IgD-negative memory B cell (primary cell): ENCODE measurements at regions not wholly inside any gene's neighbourhood (a gene's known extent, or its start where the extent isn't known, plus 50 kb on each side); places are given as distances from the start of the nearest gene placed in this dataset.

Experiments used
- H3K27ac Mint-ChIP-seq, 3 donors: one replicate each; pipeline ENCODE4 v1.8.0; 2020 to 2022; ENCODE audit warnings: mild to moderate bottlenecking in 3 of 3, mixed read lengths in 3 of 3, moderate library complexity in 1 of 3
- H3K27me3 Mint-ChIP-seq: one replicate; pipeline ENCODE4 v1.8.0; 2021; ENCODE audit warnings: mixed read lengths
- H3K36me3 Mint-ChIP-seq: one replicate; pipeline ENCODE4 v1.8.0; 2020; ENCODE audit warnings: mild to moderate bottlenecking, mixed read lengths
- H3K4me1 Mint-ChIP-seq, 3 donors: one replicate each; pipeline ENCODE4 v1.8.0; 2020 to 2022; ENCODE audit warnings: mixed read lengths in 3 of 3, mild to moderate bottlenecking in 1 of 3
- H3K4me3 Mint-ChIP-seq, 4 donors: one replicate each; pipeline ENCODE4 v1.8.0; 2020 to 2022; ENCODE audit warnings: mild to moderate bottlenecking in 4 of 4, mixed read lengths in 4 of 4, moderate library complexity in 3 of 4
- H3K9me3 Mint-ChIP-seq, 3 donors: one replicate each; pipeline ENCODE4 v1.8.0; 2020 to 2021; ENCODE audit warnings: mixed read lengths in 3 of 3, mild to moderate bottlenecking in 1 of 3

- no peaks in the 10 kb centered on the region for H3K36me3 Mint-ChIP-seq
These were observed 52.9 kb upstream of the IRX1 start for GRCh38 chr5:3542769-3543168.

GRCh38 chr5:3542158-3542557, 53.5 kb upstream of the IRX1 start:
- Mint-ChIP-seq H3K36me3 (no peaks in the 10 kb centered on the region), H3K4me1 (no peaks in the 10 kb centered on the region), H3K4me3 (no peak overlapping the region), H3K27ac (no peak overlapping the region), H3K9me3 (peaks cover 1 to 3% (median 2%) of the 10 kb centered on the region in 3 donors), H3K27me3 (no peaks in the 10 kb centered on the region)

More at GRCh38 chr5:3542769-3543168, 52.9 kb upstream of the IRX1 start:
- H3K4me3 Mint-ChIP-seq, result no peak overlapping the region
- H3K4me1 Mint-ChIP-seq, result no peaks in the 10 kb centered on the region
- no peak overlapping the region for H3K27ac Mint-ChIP-seq
- peaks cover 0 to 3% (median 0%) of the 10 kb centered on the region in 3 donors for H3K9me3 Mint-ChIP-seq
- no peaks in the 10 kb centered on the region for H3K27me3 Mint-ChIP-seq

GRCh38 chr5:3538886-3539285, 56.7 kb upstream of the IRX1 start:
- Mint-ChIP-seq H3K9me3 (peaks cover 2 to 7% (median 7%) of the 10 kb centered on the region in 3 donors), H3K27me3 (no peaks in the 10 kb centered on the region), H3K27ac (no peak overlapping the region), H3K4me1 (no peaks in the 10 kb centered on the region), H3K4me3 (no peak overlapping the region), H3K36me3 (no peaks in the 10 kb centered on the region)

GRCh38 chr5:3537942-3538341, 57.7 kb upstream of the IRX1 start:
- no peaks in the 10 kb centered on the region for H3K27me3 Mint-ChIP-seq
- H3K36me3 Mint-ChIP-seq, result no peaks in the 10 kb centered on the region
- H3K4me1 Mint-ChIP-seq, result no peaks in the 10 kb centered on the region
- H3K27ac Mint-ChIP-seq, result no peak overlapping the region
- peaks cover 2 to 9% (median 7%) of the 10 kb centered on the region in 3 donors for H3K9me3 Mint-ChIP-seq
- H3K4me3 Mint-ChIP-seq, result no peak overlapping the region

- Mint-ChIP-seq H3K36me3 (no peaks in the 10 kb centered on the region), H3K4me1 (peaks cover 0 to 3% (median 0%) of the 10 kb centered on the region in 3 donors), H3K27ac (no peak overlapping the region), H3K27me3 (no peaks in the 10 kb centered on the region), H3K9me3 (peaks cover 2 to 9% (median 7%) of the 10 kb centered on the region in 3 donors), H3K4me3 (no peak overlapping the region)
These were observed 60.0 kb upstream of the IRX1 start for GRCh38 chr5:3535414-3536211.

- Mint-ChIP-seq H3K4me1 (peaks cover 0 to 3% (median 0%) of the 10 kb centered on the region in 3 donors), H3K9me3 (peaks cover 2 to 9% (median 7%) of the 10 kb centered on the region in 3 donors), H3K36me3 (no peaks in the 10 kb centered on the region), H3K27me3 (no peaks in the 10 kb centered on the region), H3K27ac (no peak overlapping the region), H3K4me3 (no peak overlapping the region)
These were observed 60.6 kb upstream of the IRX1 start for GRCh38 chr5:3534997-3535396.

- Mint-ChIP-seq H3K27me3 (no peaks in the 10 kb centered on the region), H3K4me1 (peaks cover 0 to 3% (median 0%) of the 10 kb centered on the region in 3 donors), H3K36me3 (no peaks in the 10 kb centered on the region), H3K4me3 (no peak overlapping the region), H3K27ac (no peak overlapping the region), H3K9me3 (peaks cover 2 to 9% (median 8%) of the 10 kb centered on the region in 3 donors)
These were observed 64.2 kb upstream of the IRX1 start for GRCh38 chr5:3531320-3531986.

GRCh38 chr5:3530251-3530650, 65.4 kb upstream of the IRX1 start:
- Mint-ChIP-seq H3K9me3 (peaks cover 8 to 9% (median 8%) of the 10 kb centered on the region in 3 donors), H3K4me3 (no peak overlapping the region), H3K27me3 (no peaks in the 10 kb centered on the region), H3K27ac (no peak overlapping the region), H3K36me3 (no peaks in the 10 kb centered on the region), H3K4me1 (peaks cover 0 to 3% (median 0%) of the 10 kb centered on the region in 3 donors)

- peaks cover 0 to 3% (median 0%) of the 10 kb centered on the region in 3 donors for H3K4me1 Mint-ChIP-seq
- H3K27me3 Mint-ChIP-seq, result no peaks in the 10 kb centered on the region
- H3K36me3 Mint-ChIP-seq, result no peaks in the 10 kb centered on the region
- H3K27ac Mint-ChIP-seq, result no peak overlapping the region
- H3K4me3 Mint-ChIP-seq, result no peak overlapping the region
- peaks cover 5 to 10% (median 6%) of the 10 kb centered on the region in 3 donors for H3K9me3 Mint-ChIP-seq
These were observed 69.0 kb upstream of the IRX1 start for GRCh38 chr5:3526551-3527185.

- H3K9me3 Mint-ChIP-seq, result peaks cover 4 to 10% (median 5%) of the 10 kb centered on the region in 3 donors
- no peaks in the 10 kb centered on the region for H3K4me1 Mint-ChIP-seq
- no peak overlapping the region for H3K4me3 Mint-ChIP-seq
- H3K36me3 Mint-ChIP-seq, result no peaks in the 10 kb centered on the region
- no peaks in the 10 kb centered on the region for H3K27me3 Mint-ChIP-seq
- H3K27ac Mint-ChIP-seq, result no peak overlapping the region
These were observed 73.1 kb upstream of the IRX1 start for GRCh38 chr5:3522491-3522890.

GRCh38 chr5:3518576-3518975, 77.1 kb upstream of the IRX1 start:
- Mint-ChIP-seq H3K4me3 (no peak overlapping the region), H3K27ac (no peak overlapping the region), H3K9me3 (peaks cover 0 to 2% (median 0%) of the 10 kb centered on the region in 3 donors), H3K36me3 (no peaks in the 10 kb centered on the region), H3K4me1 (peaks cover 0 to 2% (median 0%) of the 10 kb centered on the region in 3 donors), H3K27me3 (no peaks in the 10 kb centered on the region)

- H3K9me3 Mint-ChIP-seq, result peaks cover 0 to 2% (median 0%) of the 10 kb centered on the region in 3 donors
- H3K27ac Mint-ChIP-seq, result no peak overlapping the region
- H3K4me3 Mint-ChIP-seq, result no peak overlapping the region
- H3K4me1 Mint-ChIP-seq, result peaks cover 0 to 2% (median 0%) of the 10 kb centered on the region in 3 donors
- H3K27me3 Mint-ChIP-seq, result no peaks in the 10 kb centered on the region
- no peaks in the 10 kb centered on the region for H3K36me3 Mint-ChIP-seq
These were observed 77.6 kb upstream of the IRX1 start for GRCh38 chr5:3518051-3518450.

- Mint-ChIP-seq H3K36me3 (no peaks in the 10 kb centered on the region), H3K27me3 (no peaks in the 10 kb centered on the region), H3K27ac (no peak overlapping the region), H3K9me3 (peaks cover 0 to 2% (median 0%) of the 10 kb centered on the region in 3 donors), H3K4me3 (no peak overlapping the region), H3K4me1 (peaks cover 0 to 2% (median 0%) of the 10 kb centered on the region in 3 donors)
These were observed 78.3 kb upstream of the IRX1 start for GRCh38 chr5:3517348-3517747.

GRCh38 chr5:3512361-3513095, 83.1 kb upstream of the IRX1 start:
- Mint-ChIP-seq H3K4me1 (peaks cover 0 to 2% (median 0%) of the 10 kb centered on the region in 3 donors), H3K27ac (peak overlapping the region in 1 of 3 donors; percentile 21), H3K27me3 (no peaks in the 10 kb centered on the region), H3K36me3 (no peaks in the 10 kb centered on the region), H3K9me3 (peaks cover 2 to 3% (median 2%) of the 10 kb centered on the region in 3 donors), H3K4me3 (no peak overlapping the region)
